Activated naive CD4-positive, alpha-beta T cell treated with anti-CD3 and anti-CD28 coated beads, Interleukin-2, amount 10 ng/mL, durations not matched to agents 7 days and 5 days (primary cell): ENCODE measurements at regions not wholly inside any gene's neighbourhood (a gene's known extent, or its start where the extent isn't known, plus 50 kb on each side); places are given as distances from the start of the nearest gene placed in this dataset.
A peak's percentile ranks its signal among the peaks of the same experiment; 100 is the strongest.
"Not testable (repeated sequence)": the region's sequence is repeated elsewhere in the genome, so short reads cannot be mapped to it uniquely, and the experiment has no call there.

ENCODE experiments used
- CTCF ChIA-PET: fragments of 350-600 bp; sonication (Branson Sonifier 250); formaldehyde crosslinking; loops from one replicate; lab custom pipeline; 2021; ENCODE audit warnings: antibody characterized with exemption; lab: Charles Lee
- DNase-seq: peaks from one replicate; pipeline ENCODE4 v3.0.0-alpha.2; 2020
- H3K27ac Mint-ChIP-seq: one replicate; pipeline ENCODE4 v1.8.0; 2021; ENCODE audit warnings: mild to moderate bottlenecking, moderate library complexity, mixed read lengths
- H3K27me3 Mint-ChIP-seq: one replicate; pipeline ENCODE4 v1.8.0; 2021; ENCODE audit warnings: mild to moderate bottlenecking, mixed read lengths
- H3K36me3 Mint-ChIP-seq: one replicate; pipeline ENCODE4 v1.8.0; 2021; ENCODE audit warnings: mixed read lengths
- H3K4me1 Mint-ChIP-seq: one replicate; pipeline ENCODE4 v1.8.0; 2021; ENCODE audit warnings: mixed read lengths
- H3K4me3 Mint-ChIP-seq: one replicate; pipeline ENCODE4 v1.8.0; 2021; ENCODE audit warnings: mild to moderate bottlenecking, moderate library complexity, mixed read lengths
- H3K9me3 Mint-ChIP-seq: one replicate; pipeline ENCODE4 v1.8.0; 2021; ENCODE audit warnings: mixed read lengths

DNA sequence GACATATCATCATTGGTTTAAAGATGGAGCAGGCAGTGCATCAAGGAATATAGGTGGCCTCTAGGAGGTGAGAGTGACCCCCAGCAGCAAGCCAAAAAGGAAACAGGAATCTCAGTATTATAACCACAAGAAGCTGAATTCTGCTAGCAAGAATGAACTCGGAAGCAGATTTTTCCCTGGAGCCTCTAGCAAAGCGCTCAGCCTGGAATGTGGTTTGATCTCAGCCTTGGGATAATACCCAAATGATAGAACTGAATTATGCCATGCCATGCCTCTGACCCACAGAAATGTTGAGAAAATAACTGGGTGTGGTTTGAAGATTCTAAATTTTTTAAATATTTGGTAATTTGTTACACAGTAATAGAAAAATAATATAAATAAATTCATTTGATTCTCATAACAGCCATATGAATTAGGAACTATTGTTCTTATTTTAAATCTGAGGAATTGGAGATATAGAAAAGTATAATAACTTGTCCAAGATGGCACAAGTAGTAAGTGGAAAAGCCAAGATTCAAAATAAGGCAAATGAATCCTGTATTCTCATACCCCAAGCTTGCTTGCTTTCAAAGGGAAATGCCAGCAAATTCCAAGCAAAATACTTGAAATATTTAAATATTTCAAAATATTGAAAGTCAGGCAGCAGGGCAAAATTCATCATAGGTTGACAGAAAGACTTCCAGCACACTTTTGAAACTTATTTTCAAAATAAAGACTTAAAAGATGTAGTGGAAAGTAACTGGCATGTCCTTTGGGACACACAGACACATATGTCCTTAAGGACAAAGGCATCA is 567.4 kb downstream of the KCNA4 start:
- CTCF ChIA-PET = no interaction called here
- Mint-ChIP-seq H3K4me1 (no peaks in the 10 kb centered on the region), H3K36me3 (no peaks in the 10 kb centered on the region), H3K27ac (no peak overlapping the region), H3K27me3 (no peaks in the 10 kb centered on the region), H3K9me3 (peaks cover 4% of the 10 kb centered on the region), H3K4me3 (no peak overlapping the region)
- no peak for DNase-seq

DNA sequence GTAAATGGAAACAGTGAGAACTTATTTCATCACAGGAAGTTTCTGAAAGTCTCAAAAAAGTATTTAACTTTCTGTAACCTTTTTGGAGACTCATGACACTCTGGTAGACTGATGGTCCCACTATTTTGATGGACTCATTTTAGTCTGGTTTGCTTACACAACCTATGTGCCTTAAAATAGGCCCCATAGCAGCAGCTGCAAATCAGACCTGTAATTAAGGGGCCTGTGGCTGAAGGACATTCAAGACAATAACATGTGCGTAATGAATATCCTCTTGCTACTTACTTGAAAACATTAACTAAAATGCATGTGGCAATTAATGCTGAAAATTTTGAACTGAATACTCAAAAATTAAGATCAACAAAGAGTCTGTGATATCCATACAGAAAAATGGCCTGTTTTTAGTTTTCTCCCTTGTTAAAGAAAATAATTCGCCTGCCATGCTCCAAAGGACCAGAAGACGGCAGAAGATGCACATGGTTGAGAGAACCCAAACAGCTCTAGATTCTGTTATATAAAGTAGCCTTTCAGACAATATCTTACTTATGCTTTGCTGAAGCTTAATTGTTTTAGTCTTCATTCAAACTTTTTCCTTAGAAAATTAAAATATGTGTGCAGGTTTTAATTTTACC is 568.5 kb downstream of the KCNA4 start:
- no peaks in the 10 kb centered on the region for H3K36me3 Mint-ChIP-seq
- no peaks in the 10 kb centered on the region for H3K4me1 Mint-ChIP-seq
- no peak for DNase-seq
- no peak overlapping the region for H3K4me3 Mint-ChIP-seq
- no peaks in the 10 kb centered on the region for H3K27me3 Mint-ChIP-seq
- CTCF ChIA-PET = no interaction called here
- peaks cover 8% of the 10 kb centered on the region for H3K9me3 Mint-ChIP-seq
- no peak overlapping the region for H3K27ac Mint-ChIP-seq

DNA sequence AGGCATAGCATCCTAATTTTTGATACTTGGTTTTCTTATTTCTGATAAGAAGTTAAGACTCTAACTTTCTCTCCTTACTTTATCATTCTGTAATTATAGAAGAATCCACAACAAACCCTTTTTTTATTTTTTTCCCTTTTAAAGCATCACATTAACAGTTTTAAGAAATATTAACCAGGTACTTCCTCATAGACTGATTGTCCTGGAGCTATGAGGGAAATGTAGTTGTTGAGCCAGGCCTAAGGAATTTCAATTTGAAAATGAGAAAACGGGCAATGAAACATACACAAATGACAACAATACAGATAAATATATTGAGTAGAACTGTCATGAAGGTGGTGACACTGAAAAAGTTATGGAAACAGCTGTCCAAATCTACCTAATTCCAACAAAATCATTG is 569.0 kb downstream of the KCNA4 start:
- Mint-ChIP-seq H3K9me3 (peaks cover 8% of the 10 kb centered on the region), H3K4me1 (no peaks in the 10 kb centered on the region), H3K27ac (no peak overlapping the region), H3K27me3 (no peaks in the 10 kb centered on the region), H3K4me3 (no peak overlapping the region), H3K36me3 (no peaks in the 10 kb centered on the region)
- CTCF ChIA-PET = no interaction called here
- DNase-seq = no peak

DNA sequence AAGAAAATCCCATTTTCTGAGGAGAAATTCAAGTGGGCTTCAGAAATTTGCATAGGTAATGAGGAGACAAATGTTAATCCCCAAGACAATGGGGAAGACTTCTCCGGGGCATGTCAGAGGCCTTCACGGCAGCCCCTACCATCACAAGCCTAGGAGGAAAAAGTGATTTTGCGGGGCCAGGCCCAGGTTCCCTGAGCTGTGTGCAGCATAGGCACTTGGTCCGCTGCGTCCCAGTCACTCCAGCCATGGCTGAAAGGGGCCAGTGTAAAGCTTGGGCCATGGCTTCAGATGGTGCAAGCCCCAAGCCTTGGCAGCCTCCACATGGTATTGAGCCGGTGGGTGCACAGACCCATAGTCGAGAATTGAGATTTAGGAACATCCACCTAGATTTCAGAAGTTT is 570.7 kb downstream of the KCNA4 start:
- Mint-ChIP-seq H3K4me1 (no peaks in the 10 kb centered on the region), H3K27me3 (no peaks in the 10 kb centered on the region), H3K4me3 (no peak overlapping the region), H3K9me3 (peaks cover 8% of the 10 kb centered on the region), H3K36me3 (no peaks in the 10 kb centered on the region), H3K27ac (no peak overlapping the region)
- DNase-seq = no peak
- CTCF ChIA-PET = no interaction called here

DNA sequence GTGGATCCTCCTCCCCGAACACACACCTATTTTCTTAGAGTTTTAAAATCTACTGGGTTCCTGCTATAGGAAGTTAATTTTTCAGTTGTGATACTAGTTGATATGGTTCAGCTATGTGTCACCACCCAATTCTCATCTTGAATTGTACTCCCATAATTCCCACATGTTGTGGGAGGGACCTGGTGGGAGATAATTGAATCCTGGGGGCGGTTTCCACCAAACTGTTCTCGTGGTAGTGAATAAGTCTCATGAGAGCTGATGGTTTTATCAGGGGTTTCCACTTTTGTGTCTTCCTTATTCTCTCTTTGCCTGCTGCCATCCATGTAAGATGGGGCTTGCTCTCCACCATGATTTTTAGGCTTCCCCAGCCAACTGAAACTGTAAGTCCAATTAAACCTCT is 571.6 kb downstream of the KCNA4 start:
- H3K4me1 Mint-ChIP-seq, CTCF ChIA-PET, DNase-seq, H3K27ac Mint-ChIP-seq, H3K36me3 Mint-ChIP-seq, H3K27me3 Mint-ChIP-seq, H3K4me3 Mint-ChIP-seq, H3K9me3 Mint-ChIP-seq: not testable (repeated sequence)

DNA sequence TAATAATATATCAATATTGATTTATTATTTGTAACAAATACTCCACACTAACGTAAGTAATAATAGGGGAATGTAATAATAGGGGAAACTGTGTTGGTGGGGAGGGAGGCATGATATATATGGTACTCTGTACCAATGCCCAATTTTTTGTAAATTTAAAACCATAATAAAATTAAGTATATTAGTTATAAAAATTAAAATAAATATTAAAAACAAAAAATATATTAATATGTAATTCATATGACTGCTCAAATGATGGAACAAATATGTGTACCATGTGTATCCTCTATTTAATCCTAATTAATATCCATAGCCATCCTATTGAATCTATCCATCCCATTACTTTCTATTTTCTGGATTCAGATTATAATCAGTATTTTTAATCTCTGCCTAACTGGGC is 578.0 kb downstream of the KCNA4 start:
- Mint-ChIP-seq H3K4me1 (no peaks in the 10 kb centered on the region), H3K4me3 (no peak overlapping the region), H3K27ac (no peak overlapping the region), H3K36me3 (no peaks in the 10 kb centered on the region), H3K9me3 (peaks cover 3% of the 10 kb centered on the region), H3K27me3 (no peaks in the 10 kb centered on the region)
- no peak for DNase-seq
- CTCF ChIA-PET = no interaction called here

DNA sequence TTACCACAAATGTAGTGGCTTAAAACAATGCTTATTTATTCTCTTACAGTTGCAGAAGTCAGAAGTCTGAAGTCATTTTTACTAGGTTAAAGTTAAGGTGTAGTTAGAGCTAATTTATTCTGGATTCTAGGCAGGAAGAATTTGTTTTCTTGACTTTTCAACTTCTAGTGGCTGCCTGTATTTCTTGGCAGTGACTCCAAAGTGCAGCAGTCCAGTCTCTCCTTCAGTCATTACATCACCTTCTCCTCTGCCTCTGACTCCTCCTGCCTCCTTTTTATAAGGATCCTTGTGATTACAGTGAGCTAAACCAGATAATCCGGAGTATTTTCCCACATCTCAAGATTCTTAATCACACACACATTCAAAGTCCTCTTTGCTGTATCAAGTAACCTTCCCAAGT is 581.4 kb downstream of the KCNA4 start:
- Mint-ChIP-seq H3K27ac (no peak overlapping the region), H3K4me1 (no peaks in the 10 kb centered on the region), H3K4me3 (no peak overlapping the region), H3K9me3 (no peaks in the 10 kb centered on the region), H3K27me3 (no peaks in the 10 kb centered on the region), H3K36me3 (no peaks in the 10 kb centered on the region)
- no peak for DNase-seq
- CTCF ChIA-PET = no interaction called here

DNA sequence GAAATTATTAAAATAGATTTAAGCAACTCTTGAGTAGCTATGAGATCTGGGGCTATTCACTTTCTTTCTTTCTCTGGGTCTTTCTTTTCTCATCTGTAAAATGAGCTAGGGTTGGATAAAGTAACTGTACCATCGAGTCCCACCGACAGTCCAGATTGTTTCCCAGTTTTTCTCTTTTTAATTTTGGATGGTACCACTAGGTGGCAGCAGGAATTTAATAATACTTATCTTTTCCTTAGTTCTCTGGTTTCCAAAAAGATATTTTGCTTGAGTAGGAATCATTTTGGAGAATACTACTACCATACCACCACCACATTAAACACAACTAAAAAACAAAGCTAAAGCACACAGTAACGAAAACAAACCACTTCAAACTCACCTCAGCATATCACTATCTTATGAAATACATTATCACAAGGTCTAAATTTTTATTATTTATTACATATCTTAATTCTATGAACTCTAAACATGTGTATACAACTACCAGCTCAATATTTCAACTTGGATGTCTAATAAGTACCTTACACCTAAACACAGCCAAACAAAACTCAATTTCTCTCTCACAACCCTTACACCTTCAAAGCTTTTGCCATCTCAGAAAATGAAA is 584.0 kb downstream of the KCNA4 start:
- H3K4me1 Mint-ChIP-seq = no peaks in the 10 kb centered on the region
- H3K27ac Mint-ChIP-seq = no peak overlapping the region
- H3K4me3 Mint-ChIP-seq = no peak overlapping the region
- no peak for DNase-seq
- H3K9me3 Mint-ChIP-seq = no peaks in the 10 kb centered on the region
- H3K27me3 Mint-ChIP-seq = no peaks in the 10 kb centered on the region
- no peaks in the 10 kb centered on the region for H3K36me3 Mint-ChIP-seq
- CTCF ChIA-PET = interaction anchor here (0.6 to 1.4 kb wide), 3 partner anchors 517 to 764 kb away, joined by 3 to 5 read pairs (median 5); no protein-coding TSS in a partner anchor

DNA sequence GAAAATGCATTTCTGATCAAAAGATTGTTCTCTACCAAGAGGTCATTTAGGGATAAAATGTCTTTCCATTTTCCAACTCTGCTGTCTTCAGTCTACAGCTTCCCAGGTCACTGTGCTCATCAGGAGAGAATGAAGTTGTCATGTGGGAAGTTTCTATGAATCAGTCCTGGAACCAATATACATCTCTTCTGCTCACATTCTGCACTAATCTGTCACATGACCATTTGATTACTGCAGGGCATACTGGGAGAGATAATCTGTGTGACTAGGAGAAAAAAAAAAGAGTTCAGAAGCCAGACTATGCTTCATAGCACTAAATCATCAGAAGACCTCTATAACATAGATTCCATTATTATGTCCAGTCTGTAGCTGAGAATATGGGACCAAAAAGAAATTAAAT is 611.5 kb downstream of the KCNA4 start:
- no peaks in the 10 kb centered on the region for H3K9me3 Mint-ChIP-seq
- CTCF ChIA-PET = no interaction called here
- no peak overlapping the region for H3K4me3 Mint-ChIP-seq

DNA sequence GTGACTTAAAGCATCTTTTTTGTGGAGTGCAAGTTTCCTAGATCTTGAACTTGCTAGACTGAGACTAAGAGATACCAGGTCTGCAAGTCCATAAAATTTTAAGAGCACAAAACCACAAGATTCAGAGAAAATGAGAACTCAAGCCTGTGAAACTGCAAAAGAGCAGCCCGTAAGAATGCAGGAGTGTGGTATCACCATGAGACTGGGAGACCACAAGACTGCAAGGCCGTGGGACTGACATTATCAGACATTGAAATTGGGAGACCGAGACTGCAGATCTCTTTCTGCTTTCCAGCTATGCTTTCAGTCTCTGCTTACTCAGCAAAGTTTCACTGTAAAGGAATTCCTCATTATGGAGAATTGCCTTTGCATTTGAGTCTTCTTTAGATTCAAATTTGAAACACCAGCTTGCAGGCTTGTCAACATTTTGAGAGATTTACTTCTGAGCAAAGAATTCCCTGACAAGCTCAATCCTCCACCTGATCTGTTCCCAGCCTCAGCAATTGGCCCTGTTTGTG is 621.2 kb downstream of the KCNA4 start:
- Mint-ChIP-seq H3K27me3 (no peaks in the 10 kb centered on the region), H3K27ac (no peak overlapping the region), H3K9me3 (peaks cover 15% of the 10 kb centered on the region), H3K4me1 (no peaks in the 10 kb centered on the region), H3K36me3 (no peaks in the 10 kb centered on the region), H3K4me3 (no peak overlapping the region)
- no peak for DNase-seq
- CTCF ChIA-PET = no interaction called here

More for the DNA sequence above, 611.5 kb downstream of the KCNA4 start:
- Mint-ChIP-seq H3K27ac (no peak overlapping the region), H3K36me3 (no peaks in the 10 kb centered on the region), H3K27me3 (no peaks in the 10 kb centered on the region), H3K4me1 (no peaks in the 10 kb centered on the region)
- no peak for DNase-seq

DNA sequence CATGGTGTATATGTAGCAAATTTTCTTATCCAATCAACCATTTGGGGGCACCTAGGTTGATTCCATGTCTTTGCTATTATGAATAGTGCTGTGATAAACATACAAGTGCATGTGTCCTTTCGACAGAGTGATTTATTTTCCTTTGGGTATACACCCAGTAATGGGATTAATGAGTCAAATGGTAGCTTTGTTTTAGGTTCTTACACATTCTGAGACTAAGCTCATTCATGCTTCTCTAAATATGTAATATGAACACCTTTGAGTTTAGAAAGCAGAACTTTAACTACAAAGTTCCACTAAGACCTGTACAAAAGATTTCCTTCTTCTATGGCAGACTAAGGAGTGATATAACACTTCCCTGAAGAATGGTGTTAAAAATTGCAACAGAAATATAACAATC is 627.0 kb downstream of the KCNA4 start:
- CTCF ChIA-PET = no interaction called here
- no peak overlapping the region for H3K27ac Mint-ChIP-seq

DNA sequence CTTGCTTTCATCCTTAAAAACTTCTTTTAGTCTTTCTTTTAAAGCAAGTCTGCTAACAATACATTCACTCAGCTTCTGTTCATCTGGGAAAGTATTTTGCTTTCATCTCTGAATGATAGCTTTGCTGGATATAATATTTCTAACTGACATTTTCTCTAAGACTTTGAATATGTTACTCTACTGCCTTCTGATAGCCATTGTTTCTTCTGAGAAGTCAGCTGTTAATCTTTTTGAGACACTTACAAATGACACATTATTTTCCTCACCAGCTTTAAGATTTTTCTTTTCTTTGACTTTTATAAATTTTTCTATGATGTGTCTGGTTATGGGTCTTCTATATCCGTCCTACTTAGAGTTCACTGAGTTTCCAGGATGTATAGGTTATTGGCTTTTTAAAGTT is 643.1 kb downstream of the KCNA4 start:
- no peak overlapping the region for H3K27ac Mint-ChIP-seq
- DNase-seq = no peak
- no peaks in the 10 kb centered on the region for H3K36me3 Mint-ChIP-seq
- H3K4me1 Mint-ChIP-seq = no peaks in the 10 kb centered on the region
- no peaks in the 10 kb centered on the region for H3K27me3 Mint-ChIP-seq
- peaks cover 13% of the 10 kb centered on the region for H3K9me3 Mint-ChIP-seq
- no peak overlapping the region for H3K4me3 Mint-ChIP-seq
- CTCF ChIA-PET = no interaction called here

More for the DNA sequence above, 627.0 kb downstream of the KCNA4 start:
- no peak overlapping the region for H3K4me3 Mint-ChIP-seq
- no peaks in the 10 kb centered on the region for H3K36me3 Mint-ChIP-seq
- peaks cover 6% of the 10 kb centered on the region for H3K9me3 Mint-ChIP-seq
- H3K27me3 Mint-ChIP-seq = no peaks in the 10 kb centered on the region
- no peaks in the 10 kb centered on the region for H3K4me1 Mint-ChIP-seq
- DNase-seq = no peak

DNA sequence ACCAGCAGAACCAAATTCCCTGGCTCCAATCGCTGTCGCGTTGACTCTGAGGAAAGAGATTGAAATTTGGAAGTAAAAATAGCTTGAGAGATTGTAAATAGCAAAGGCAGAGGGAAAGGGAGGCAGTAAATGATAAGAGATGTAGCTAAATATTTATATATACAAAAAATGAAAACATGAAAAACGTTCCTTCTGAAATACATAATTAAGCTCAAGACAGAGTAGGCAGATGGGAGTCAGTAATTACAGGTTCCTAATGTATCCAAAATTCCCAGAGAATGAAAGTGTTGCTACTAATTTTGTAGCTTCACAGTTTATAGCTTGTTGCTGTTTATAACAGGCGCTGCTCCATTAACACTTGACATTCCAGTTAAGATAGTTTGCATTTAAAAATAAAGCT is 648.7 kb downstream of the KCNA4 start:
- Mint-ChIP-seq H3K4me1 (no peaks in the 10 kb centered on the region), H3K36me3 (no peaks in the 10 kb centered on the region), H3K27ac (no peak overlapping the region), H3K4me3 (no peak overlapping the region), H3K27me3 (no peaks in the 10 kb centered on the region), H3K9me3 (peaks cover 8% of the 10 kb centered on the region)
- CTCF ChIA-PET = no interaction called here
- no peak for DNase-seq

DNA sequence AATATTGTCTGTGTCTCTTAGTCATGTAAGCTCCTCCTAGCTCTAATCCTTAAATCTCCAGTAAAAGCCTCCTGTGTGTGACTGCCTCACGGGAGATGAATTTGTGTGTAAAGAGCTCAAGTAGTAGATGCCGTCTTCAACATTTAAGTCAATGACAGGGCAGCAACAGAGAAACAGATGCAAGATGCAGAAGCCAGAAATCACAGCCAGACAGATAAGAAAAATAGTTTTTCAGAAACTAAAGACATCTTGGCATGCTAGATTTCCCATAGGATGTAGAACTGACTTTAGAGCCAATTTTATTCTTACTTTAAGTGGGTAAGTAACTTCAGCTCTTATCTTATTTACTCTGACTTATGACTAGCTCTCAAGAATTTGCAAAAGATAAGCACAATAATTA is 652.8 kb downstream of the KCNA4 start:
- no peak for DNase-seq
- CTCF ChIA-PET = no interaction called here
- Mint-ChIP-seq H3K27me3 (no peaks in the 10 kb centered on the region), H3K9me3 (peaks cover 8% of the 10 kb centered on the region), H3K4me1 (no peaks in the 10 kb centered on the region), H3K27ac (peak overlapping the region; percentile 63), H3K36me3 (no peaks in the 10 kb centered on the region), H3K4me3 (no peak overlapping the region)

DNA sequence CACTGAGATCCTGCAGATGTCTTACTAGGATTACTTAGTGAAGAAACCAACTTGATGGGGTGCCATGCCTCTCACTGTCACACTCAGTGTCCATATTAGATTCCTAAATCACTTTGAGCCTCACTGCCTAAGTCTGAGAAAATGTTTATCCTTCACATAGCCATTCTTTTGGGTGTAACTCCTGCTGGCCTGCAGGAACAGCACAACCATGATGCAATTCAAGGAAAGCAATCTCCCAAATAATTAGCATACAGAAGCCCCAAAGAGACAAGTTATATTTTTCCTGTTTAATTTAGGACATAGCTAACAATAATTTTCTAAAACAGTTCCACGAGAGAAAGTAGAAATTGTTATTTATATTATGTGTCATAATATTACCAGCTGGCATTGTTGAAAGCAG is 655.5 kb downstream of the KCNA4 start:
- H3K27ac Mint-ChIP-seq = no peak overlapping the region
- H3K4me1 Mint-ChIP-seq = no peaks in the 10 kb centered on the region
- no peak for DNase-seq
- H3K9me3 Mint-ChIP-seq = peaks cover 9% of the 10 kb centered on the region
- H3K4me3 Mint-ChIP-seq = no peak overlapping the region
- CTCF ChIA-PET = no interaction called here
- no peaks in the 10 kb centered on the region for H3K36me3 Mint-ChIP-seq
- no peaks in the 10 kb centered on the region for H3K27me3 Mint-ChIP-seq
